Mesodermal cell (in vitro differentiated cells): ENCODE measurements at regions not wholly inside any gene's neighbourhood (a gene's known extent, or its start where the extent isn't known, plus 50 kb on each side); places are given as distances from the start of the nearest gene placed in this dataset.

Experiments used
- H3K27ac ChIP-seq: 2 replicates; pipeline ENCODE4 v1.7.0; 2013; ENCODE audit warnings: mild to moderate bottlenecking, low read depth, low read length, moderate library complexity; ENCODE audit not compliant: severe bottlenecking
- H3K36me3 ChIP-seq: 2 replicates; pipeline ENCODE4 v1.7.1; 2013; ENCODE audit warnings: mild to moderate bottlenecking, low read length, moderate library complexity; ENCODE audit not compliant: control insufficient read depth, insufficient read depth
- H3K4me1 ChIP-seq: one replicate; pipeline ENCODE4 v1.7.1; 2013; ENCODE audit warnings: mild to moderate bottlenecking, low read length; ENCODE audit not compliant: insufficient read depth, control insufficient read depth, poor library complexity, severe bottlenecking
- H3K4me3 ChIP-seq: 2 replicates; pipeline ENCODE4 v1.7.0; 2013; ENCODE audit warnings: low read length, control low read depth, mild to moderate bottlenecking; ENCODE audit not compliant: insufficient read depth, poor library complexity, severe bottlenecking; ENCODE audit errors: extremely low read depth
- H3K9me3 ChIP-seq: 2 replicates; pipeline ENCODE4 v1.7.1; 2013; ENCODE audit warnings: mild to moderate bottlenecking, low read length, moderate library complexity; ENCODE audit not compliant: control insufficient read depth
- WGBS, 2 experiments: methylation state at CpG; one replicate each; pipeline ENCODE4 v1.1.5; 2013; ENCODE audit warnings: missing lambda C conversion rate in 2 of 2; ENCODE audit not compliant: insufficient coverage in 2 of 2; 5-methylcytosine and 5-hydroxymethylcytosine counted together

DNA sequence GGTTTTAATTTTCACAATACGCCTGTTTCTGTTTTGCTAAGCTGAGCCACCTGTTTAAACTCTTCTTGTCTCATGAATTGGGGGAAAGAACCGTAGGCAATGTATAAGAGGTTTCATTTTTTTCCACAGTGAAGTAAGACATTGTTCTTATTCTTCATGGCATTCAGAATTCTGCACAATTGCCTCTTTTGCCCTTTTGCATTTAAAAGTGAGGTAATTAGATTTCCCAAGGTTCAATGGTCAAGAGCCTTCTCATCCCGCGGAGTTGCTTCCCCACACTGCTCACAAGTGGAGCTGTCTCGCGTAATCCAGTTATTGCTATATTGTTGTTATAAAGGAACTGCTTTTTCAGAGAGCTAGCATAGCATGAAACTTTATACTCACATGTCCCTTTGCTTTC lies 90.9 kb upstream of the SPRY1 start:
- Histone ChIP-seq H3K4me3 (no peak overlapping the region), H3K27ac (no peak overlapping the region), H3K36me3 (no peaks in the 10 kb centered on the region), H3K4me1 (no peaks in the 10 kb centered on the region), H3K9me3 (no peaks in the 10 kb centered on the region)
- 87% methylated on average over 2 of the region's 6 CpGs; no CpG with 5 or more reads in 1 of the 2 experiments for WGBS, 2 experiments

DNA sequence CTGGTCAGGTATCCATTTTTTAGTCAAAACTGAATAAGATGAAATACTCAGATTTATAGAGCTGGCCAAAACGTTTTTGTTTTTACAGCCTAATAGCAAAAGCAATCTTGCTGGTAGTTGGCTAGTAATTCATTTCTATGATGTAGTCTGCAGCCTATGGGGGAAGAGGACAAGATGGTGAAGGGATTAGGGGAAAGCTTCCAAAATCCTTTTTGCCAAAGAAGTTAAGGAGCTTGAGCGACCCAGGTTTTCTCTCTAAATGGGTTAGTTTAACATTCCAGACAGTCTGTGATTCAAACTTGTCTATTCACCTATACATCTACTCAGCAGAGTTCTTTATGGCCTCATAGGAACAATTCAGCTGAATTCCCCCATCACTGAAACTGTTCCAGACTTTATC lies 89.8 kb upstream of the SPRY1 start:
- Histone ChIP-seq H3K4me3 (no peak overlapping the region), H3K4me1 (no peaks in the 10 kb centered on the region)
- WGBS, 2 experiments: 73 to 92% methylated on average over 2 of the region's 2 CpGs

DNA sequence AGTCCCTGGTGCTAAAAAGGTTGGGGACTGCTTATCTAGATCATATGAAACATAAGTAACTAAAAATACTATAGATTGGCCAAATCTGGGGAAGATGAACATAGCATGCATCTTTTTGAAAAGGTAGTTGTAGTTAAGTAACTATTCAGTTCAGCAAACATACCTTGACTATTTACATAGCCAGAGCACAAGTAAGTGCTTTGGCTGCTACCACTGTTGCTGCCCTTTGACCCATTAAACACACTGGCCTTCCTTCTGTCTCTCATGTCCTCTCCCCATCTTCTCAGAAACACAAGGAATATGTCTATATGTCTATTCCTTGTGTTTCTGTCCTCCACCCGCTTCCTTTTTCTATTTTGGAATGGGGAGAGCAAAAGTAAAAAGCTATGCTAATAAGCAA lies 87.9 kb upstream of the SPRY1 start:
- H3K9me3 ChIP-seq: no peaks in the 10 kb centered on the region
- H3K4me3 ChIP-seq: no peak overlapping the region
- no peaks in the 10 kb centered on the region for H3K4me1 ChIP-seq
- H3K36me3 ChIP-seq: no peaks in the 10 kb centered on the region
- no CpG with 5 or more reads among the region's 1 CpG for WGBS, 2 experiments
- no peak overlapping the region for H3K27ac ChIP-seq

More for the DNA sequence above, 89.8 kb upstream of the SPRY1 start:
- Histone ChIP-seq H3K9me3 (no peaks in the 10 kb centered on the region), H3K27ac (no peak overlapping the region), H3K36me3 (no peaks in the 10 kb centered on the region)

DNA sequence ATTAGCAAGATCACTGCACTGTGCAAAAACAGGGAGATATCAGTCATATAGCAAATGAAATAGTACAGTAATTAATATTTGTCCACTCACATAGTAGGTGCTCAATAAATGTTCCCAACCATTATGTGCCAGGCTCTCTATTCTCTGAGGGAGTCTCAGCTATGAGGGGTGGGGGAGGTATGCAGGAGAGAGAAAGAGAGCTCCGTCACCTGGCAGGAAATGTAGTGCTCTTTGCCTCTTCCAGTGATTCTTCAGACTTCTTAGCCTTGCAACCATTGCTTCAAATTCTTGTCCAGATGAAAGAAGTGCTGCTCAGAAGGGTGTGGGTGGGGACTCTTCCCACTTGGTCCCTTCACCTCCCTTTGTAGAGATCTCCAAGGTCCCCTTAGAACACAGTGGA lies 84.5 kb upstream of the SPRY1 start:
- no peak overlapping the region for H3K27ac ChIP-seq
- no CpG with 5 or more reads among the region's 1 CpG for WGBS, 2 experiments
- H3K36me3 ChIP-seq: peaks cover 12% of the 10 kb centered on the region
- no peaks in the 10 kb centered on the region for H3K9me3 ChIP-seq
- no peaks in the 10 kb centered on the region for H3K4me1 ChIP-seq
- no peak overlapping the region for H3K4me3 ChIP-seq

DNA sequence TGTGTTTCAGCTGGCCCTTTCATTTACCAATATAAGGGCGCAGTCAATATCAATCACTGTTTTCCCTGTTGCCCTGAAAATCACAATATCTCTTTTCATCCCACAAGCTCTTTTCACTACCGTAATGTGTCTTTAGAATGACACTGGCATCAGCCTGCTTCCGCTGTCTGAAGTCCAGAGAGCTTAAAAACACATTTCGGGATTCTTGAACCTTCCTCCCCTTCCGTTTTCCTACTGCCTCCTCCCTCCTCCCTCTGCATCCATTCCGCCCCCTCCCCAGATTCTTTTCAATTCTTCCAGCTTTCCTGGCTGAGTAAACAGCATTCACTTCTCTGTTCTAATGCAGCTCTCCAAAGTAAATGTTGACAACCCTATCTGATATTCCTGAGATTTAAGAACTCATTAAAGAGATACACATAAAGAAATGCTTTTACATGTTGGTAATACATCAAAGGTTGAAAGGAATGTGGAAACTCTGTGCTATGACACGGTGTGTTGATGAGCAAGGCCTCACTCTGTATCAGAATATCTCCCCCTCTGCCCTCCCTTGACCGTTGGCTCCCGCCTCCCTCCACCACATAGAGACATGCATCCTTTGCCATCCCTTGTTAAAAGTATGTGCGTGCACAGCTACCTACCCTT lies 83.5 kb upstream of the SPRY1 start:
- Histone ChIP-seq H3K27ac (no peak overlapping the region), H3K36me3 (peaks cover 15% of the 10 kb centered on the region), H3K4me1 (no peaks in the 10 kb centered on the region), H3K9me3 (no peaks in the 10 kb centered on the region), H3K4me3 (no peak overlapping the region)
- WGBS, 2 experiments: 81 to 83% methylated on average over 5 to 10 of the region's 10 CpGs

DNA sequence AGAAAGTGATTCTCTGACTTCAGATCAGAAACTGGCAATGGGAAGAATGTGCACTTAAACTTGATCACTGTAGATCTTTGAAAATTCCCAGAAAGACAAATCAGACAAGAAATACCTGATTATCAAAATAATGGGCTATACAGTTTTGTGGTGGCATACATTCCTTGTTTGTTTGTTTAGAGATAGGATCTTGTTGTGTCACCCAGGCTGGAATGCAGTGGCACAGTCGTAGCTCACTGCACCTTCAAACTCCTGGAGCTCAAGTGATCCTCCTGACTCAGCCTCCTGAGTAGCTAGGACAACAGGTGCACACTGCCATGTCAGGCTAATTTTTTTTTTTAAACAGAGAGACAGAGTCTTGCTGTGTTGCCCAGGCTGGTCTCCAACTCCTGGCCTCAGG lies 81.0 kb upstream of the SPRY1 start:
- 100% methylated on average over 1 of the region's 1 CpG for WGBS, 2 experiments
- Histone ChIP-seq H3K4me1 (no peaks in the 10 kb centered on the region), H3K36me3 (peaks cover 15% of the 10 kb centered on the region), H3K27ac (no peak overlapping the region), H3K4me3 (no peak overlapping the region), H3K9me3 (no peaks in the 10 kb centered on the region)

DNA sequence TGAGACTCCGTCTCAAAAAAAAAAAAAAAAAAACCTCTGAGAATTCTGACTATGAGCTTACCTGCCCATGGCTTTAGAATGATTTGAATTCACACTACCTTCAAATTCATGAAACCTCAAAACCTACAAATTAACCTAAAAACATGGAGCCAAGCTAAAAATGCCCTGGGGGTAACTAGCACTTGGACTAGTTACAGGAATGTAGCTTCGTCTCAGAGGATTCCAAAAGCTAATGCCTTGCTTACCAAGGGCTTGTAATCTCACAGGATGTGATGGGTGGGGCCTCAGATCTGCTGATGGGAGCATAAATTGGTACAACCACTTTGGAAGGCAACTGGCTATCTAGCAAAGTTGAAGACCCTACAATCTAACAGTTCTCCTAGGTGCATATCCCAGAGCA lies 79.4 kb upstream of the SPRY1 start:
- 100% methylated on average over 1 of the region's 2 CpGs for WGBS, 2 experiments
- Histone ChIP-seq H3K4me3 (no peak overlapping the region), H3K36me3 (peaks cover 15% of the 10 kb centered on the region)

DNA sequence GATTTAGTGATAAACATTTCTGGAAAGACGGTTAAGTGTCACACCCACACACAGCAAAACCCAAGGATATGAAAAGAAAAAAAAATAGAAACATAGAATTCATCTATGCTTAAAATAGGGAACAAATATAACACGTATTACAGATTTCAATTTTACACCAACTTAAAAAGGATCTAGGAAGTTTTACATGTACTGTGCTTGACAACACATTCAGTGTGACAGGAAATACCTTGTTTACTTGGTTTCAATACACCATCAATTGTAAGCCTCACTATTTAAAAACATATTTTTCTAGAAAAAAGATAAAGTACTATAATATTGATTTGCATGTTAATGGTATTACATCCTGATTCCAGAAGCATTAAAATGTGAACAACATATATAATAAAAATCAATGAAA lies 77.0 kb upstream of the SPRY1 start:
- Histone ChIP-seq H3K9me3 (no peaks in the 10 kb centered on the region), H3K27ac (no peak overlapping the region), H3K4me1 (no peaks in the 10 kb centered on the region), H3K36me3 (peaks cover 15% of the 10 kb centered on the region), H3K4me3 (no peak overlapping the region)
- WGBS, 2 experiments: 100% methylated on average over 1 of the region's 2 CpGs; no CpG with 5 or more reads in 1 of the 2 experiments

More for the DNA sequence above, 79.4 kb upstream of the SPRY1 start:
- Histone ChIP-seq H3K4me1 (no peaks in the 10 kb centered on the region), H3K9me3 (no peaks in the 10 kb centered on the region), H3K27ac (no peak overlapping the region)

DNA sequence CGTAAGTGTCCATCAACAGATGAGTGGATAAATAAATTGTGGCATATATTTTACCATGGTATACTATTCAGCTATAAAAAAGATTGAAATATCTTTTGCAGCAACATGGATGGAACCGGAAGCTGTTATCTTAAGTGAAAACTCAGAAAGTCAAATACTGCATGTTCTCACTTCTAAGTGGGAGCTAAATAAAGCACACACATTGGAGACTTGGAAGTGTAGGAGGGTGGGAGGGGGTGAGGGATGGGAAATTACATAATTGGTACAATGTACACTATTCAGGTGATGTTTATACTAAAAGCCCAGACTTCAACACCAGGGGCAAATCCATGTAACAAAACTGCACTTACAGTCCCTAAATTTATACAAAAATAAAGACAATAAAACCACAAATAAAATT lies 72.6 kb upstream of the SPRY1 start:
- no peak overlapping the region for H3K4me3 ChIP-seq

DNA sequence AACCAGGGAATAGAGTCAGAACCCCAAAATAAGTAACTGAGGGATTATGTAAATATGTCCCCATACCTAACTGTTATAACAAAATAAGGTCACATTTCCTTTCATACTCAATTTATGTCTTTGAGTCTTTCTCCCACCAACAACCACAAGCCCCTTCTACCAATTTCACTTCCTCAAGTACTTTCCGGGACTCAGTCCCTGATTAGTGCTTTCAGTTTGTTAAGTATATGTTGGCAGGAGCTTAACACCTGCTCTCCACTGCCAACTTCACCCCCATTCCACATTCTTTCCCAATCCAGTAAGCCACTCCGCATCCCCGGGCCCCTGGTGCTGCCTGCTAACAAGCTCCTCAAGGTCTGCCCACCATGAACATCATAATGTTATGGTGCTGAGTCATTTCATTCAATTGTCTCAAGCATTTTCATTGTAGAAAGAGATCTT lies 71.3 kb upstream of the SPRY1 start:
- no CpG with 5 or more reads among the region's 3 CpGs for WGBS, 2 experiments
- no peak overlapping the region for H3K27ac ChIP-seq
- H3K4me3 ChIP-seq: no peak overlapping the region
- H3K9me3 ChIP-seq: peaks cover 5% of the 10 kb centered on the region
- no peaks in the 10 kb centered on the region for H3K36me3 ChIP-seq
- no peaks in the 10 kb centered on the region for H3K4me1 ChIP-seq

More for the DNA sequence above, 72.6 kb upstream of the SPRY1 start:
- Histone ChIP-seq H3K27ac (no peak overlapping the region), H3K36me3 (no peaks in the 10 kb centered on the region), H3K4me1 (no peaks in the 10 kb centered on the region), H3K9me3 (no peaks in the 10 kb centered on the region)
- 100% methylated on average over 1 of the region's 2 CpGs for WGBS, 2 experiments

DNA sequence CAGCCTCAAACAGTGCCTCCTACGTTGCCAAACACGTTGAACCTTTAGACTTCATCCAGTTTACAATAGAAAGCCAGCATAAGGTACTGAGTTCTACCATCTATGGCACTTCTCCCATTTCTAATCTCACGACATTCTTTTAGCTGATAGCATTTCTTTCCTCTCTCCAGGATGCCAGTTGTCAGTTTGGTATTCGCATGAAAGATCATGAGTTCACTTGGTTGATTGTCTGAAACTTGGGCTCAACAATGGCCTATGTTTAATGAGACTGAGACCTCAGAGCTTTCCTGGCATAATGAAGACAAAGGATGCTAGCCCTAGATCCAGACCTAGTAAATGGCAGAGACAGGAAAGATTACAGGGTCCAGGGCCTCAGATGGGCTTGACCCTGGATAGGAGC lies 69.2 kb upstream of the SPRY1 start:
- H3K36me3 ChIP-seq: no peaks in the 10 kb centered on the region
- H3K4me1 ChIP-seq: no peaks in the 10 kb centered on the region
- WGBS, 2 experiments: 78 to 80% methylated on average over 2 to 4 of the region's 4 CpGs
- H3K4me3 ChIP-seq: no peak overlapping the region
- peaks cover 5% of the 10 kb centered on the region for H3K9me3 ChIP-seq
- H3K27ac ChIP-seq: no peak overlapping the region
